Transverse colon (tissue), 4 donors: ENCODE measurements at regions not wholly inside any gene's neighbourhood (a gene's known extent, or its start where the extent isn't known, plus 50 kb on each side); places are given as distances from the start of the nearest gene placed in this dataset.

Source experiments
- EP300 ChIP-seq: sonication (generic); formaldehyde crosslinking; IDR thresholded peaks from one replicate; pipeline ENCODE4 v1.6.1; 2017; ENCODE audit warnings: antibody characterized with exemption, low read depth
- POLR2A ChIP-seq: fragments of 450-650 bp; IDR thresholded peaks from one replicate; pipeline ENCODE4 v1.6.1; 2016; ENCODE audit warnings: antibody characterized with exemption, mild to moderate bottlenecking, moderate library complexity
- POLR2AphosphoS5 ChIP-seq, 3 donors: sonication (generic); formaldehyde crosslinking; IDR thresholded peaks; one replicate each; pipeline ENCODE4 v1.6.1; 2016; ENCODE audit warnings: antibody characterized with exemption in 3 of 3
- TF ChIP-seq, protein P1 (sequence below), 5 experiments: fragments of 200-600 bp in 3 of 5; fragments of 450-650 bp in 2 of 5; sonication (generic) in 3 of 5; IDR thresholded peaks; 1 replicate in 2 of 5; 2 replicates in 3 of 5; pipeline ENCODE4 v1.5.1; 2016 to 2017; ENCODE audit warnings: antibody characterized with exemption in 5 of 5, inconsistent platforms in 3 of 5, mild to moderate bottlenecking in 2 of 5, moderate library complexity in 1 of 5

DNA sequence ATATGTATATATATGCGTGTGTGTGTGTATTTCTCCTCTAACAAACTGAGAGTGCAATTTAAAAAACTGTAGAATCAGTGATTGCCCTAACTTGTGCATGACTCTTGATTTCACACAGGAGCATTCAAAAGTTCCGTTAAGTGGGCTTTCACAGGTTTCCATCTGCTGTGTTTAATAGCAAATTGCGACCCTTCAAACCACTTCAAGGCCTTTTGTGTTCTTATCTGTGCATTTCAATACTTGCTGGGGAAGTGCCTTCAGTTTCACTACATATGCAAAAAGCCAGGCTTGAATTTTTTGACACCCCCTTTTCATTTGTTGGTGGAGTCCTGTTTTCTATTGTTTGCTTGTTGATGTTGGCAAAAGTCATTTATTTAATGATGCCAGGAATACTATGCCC lies 158.0 kb downstream of the TM9SF2 start:
- TF ChIP-seq, protein P1, sequence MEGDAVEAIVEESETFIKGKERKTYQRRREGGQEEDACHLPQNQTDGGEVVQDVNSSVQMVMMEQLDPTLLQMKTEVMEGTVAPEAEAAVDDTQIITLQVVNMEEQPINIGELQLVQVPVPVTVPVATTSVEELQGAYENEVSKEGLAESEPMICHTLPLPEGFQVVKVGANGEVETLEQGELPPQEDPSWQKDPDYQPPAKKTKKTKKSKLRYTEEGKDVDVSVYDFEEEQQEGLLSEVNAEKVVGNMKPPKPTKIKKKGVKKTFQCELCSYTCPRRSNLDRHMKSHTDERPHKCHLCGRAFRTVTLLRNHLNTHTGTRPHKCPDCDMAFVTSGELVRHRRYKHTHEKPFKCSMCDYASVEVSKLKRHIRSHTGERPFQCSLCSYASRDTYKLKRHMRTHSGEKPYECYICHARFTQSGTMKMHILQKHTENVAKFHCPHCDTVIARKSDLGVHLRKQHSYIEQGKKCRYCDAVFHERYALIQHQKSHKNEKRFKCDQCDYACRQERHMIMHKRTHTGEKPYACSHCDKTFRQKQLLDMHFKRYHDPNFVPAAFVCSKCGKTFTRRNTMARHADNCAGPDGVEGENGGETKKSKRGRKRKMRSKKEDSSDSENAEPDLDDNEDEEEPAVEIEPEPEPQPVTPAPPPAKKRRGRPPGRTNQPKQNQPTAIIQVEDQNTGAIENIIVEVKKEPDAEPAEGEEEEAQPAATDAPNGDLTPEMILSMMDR (IDR thresholded peaks at IDR 0.05): no peak
- TF ChIP-seq POLR2A (no peak), POLR2AphosphoS5 (IDR thresholded peaks at IDR 0.05) (no peak), EP300 (no peak)
